ENCODE measurements at regions not wholly inside any gene's neighbourhood (a gene's known extent, or its start where the extent isn't known, plus 50 kb on each side); places are given as distances from the start of the nearest gene placed in this dataset.

DNA sequence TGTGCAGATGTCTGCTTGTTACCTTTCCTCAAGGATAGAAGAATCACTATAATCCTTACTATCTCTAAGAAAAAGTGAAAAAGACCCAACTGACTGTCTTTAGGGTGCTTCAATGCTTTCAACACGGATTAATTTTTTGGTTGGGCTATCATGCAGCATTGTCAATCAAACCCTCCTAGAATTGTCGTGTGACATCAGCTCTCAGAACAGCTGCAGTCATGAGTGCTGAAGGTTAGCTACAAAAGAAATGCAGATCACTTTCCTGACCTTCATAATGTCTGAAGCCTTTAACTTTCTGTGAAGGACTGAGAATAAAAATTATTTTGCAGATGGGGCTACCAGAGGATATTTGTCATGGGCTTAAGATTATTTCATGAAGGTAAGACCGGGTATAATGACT lies 107.9 kb upstream of the EFNA5 start:
- POLR2A ChIA-PET = no interaction called here
- TF ChIP-seq, protein P1, sequence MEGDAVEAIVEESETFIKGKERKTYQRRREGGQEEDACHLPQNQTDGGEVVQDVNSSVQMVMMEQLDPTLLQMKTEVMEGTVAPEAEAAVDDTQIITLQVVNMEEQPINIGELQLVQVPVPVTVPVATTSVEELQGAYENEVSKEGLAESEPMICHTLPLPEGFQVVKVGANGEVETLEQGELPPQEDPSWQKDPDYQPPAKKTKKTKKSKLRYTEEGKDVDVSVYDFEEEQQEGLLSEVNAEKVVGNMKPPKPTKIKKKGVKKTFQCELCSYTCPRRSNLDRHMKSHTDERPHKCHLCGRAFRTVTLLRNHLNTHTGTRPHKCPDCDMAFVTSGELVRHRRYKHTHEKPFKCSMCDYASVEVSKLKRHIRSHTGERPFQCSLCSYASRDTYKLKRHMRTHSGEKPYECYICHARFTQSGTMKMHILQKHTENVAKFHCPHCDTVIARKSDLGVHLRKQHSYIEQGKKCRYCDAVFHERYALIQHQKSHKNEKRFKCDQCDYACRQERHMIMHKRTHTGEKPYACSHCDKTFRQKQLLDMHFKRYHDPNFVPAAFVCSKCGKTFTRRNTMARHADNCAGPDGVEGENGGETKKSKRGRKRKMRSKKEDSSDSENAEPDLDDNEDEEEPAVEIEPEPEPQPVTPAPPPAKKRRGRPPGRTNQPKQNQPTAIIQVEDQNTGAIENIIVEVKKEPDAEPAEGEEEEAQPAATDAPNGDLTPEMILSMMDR (IDR thresholded peaks at IDR 0.05; ENCODE audit: insufficient read depth in 1 of 2, low read depth in 1 of 2, low read length in 1 of 2, severe bottlenecking in 1 of 2, unreplicated experiment in 1 of 2) = no peak
- Mint-ChIP-seq H3K9me3 (ENCODE audit: unreplicated experiment) (peaks cover 16% of the 10 kb centered on the region), H3K36me3 (ENCODE audit: insufficient read depth, unreplicated experiment) (no peaks in the 10 kb centered on the region), H3K4me3 (ENCODE audit: unreplicated experiment) (no peak overlapping the region), H3K4me1 (ENCODE audit: low read depth, unreplicated experiment) (peaks cover 14% of the 10 kb centered on the region), H3K27ac (ENCODE audit: unreplicated experiment) (no peak overlapping the region), H3K27me3 (ENCODE audit: insufficient read depth, unreplicated experiment) (peaks cover 16% of the 10 kb centered on the region)
- Histone ChIP-seq H3K36me3 (ENCODE audit: control insufficient read depth, insufficient read depth, low read length) (no peaks in the 10 kb centered on the region), H3K4me3 (ENCODE audit: low read depth, low read length) (no peak overlapping the region), H3K9me3 (no peaks in the 10 kb centered on the region), H3K27me3 (replicated peaks; ENCODE audit: control insufficient read depth, insufficient read depth, low read length) (no peaks in the 10 kb centered on the region), H3K4me1 (peaks cover 15% of the 10 kb centered on the region)
- no peak for DNase-seq
- no TSS peak for BruUV-seq (replicated peaks)
- intact Hi-C loops (cut with micrococcal nuclease; ENCODE audit: unreplicated experiment) = no loop called here
- CTCF ChIA-PET = no interaction called here

DNA sequence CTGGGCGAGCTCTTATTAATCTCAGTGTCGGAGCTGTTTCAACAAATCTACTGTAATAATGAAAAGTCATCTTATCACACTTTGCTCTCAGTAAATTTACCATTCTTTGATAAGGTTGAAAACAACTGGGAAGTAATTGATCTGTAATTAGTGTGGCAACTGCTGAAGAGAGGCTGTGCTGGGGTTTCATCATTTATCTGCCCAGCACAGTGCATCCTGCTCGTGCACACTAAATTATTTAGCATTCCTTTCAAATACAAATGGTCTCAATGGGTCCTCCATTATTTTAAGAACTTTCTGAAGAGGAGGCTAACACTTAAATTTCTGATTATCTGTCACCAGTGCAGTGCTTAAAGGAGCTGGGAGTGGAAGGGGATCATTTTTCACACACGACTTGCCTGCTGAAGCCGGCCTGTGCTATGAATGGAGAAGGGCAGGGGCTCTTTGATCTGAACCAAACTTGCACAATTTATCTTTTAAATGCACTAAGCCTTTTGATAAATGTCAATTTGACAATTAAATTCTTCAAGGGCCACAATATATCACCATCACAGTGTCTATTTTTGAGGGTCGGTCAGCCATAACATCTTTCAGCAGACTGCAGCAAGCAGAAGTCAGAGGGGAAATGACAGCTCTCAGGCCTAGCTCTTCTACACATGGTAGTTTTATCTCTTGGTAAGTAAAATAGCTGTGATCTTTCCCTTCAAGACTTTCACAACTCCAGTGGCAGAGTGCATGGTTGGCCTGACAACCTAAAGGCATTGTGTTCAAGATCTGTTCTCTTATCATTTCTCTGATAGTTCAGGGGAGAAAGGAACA lies 106.4 kb upstream of the EFNA5 start:
- Histone ChIP-seq H3K4me1 (no peaks in the 10 kb centered on the region), H3K36me3 (ENCODE audit: control insufficient read depth, insufficient read depth, low read length) (no peaks in the 10 kb centered on the region), H3K9me3 (no peaks in the 10 kb centered on the region), H3K27me3 (replicated peaks; ENCODE audit: control insufficient read depth, insufficient read depth, low read length) (no peaks in the 10 kb centered on the region), H3K4me3 (ENCODE audit: low read depth, low read length) (no peak overlapping the region)
- Mint-ChIP-seq H3K27ac (ENCODE audit: unreplicated experiment) (no peak overlapping the region), H3K4me3 (ENCODE audit: unreplicated experiment) (no peak overlapping the region), H3K27me3 (ENCODE audit: insufficient read depth, unreplicated experiment) (peaks cover 16% of the 10 kb centered on the region), H3K4me1 (ENCODE audit: low read depth, unreplicated experiment) (no peaks in the 10 kb centered on the region), H3K36me3 (ENCODE audit: insufficient read depth, unreplicated experiment) (no peaks in the 10 kb centered on the region), H3K9me3 (ENCODE audit: unreplicated experiment) (peaks cover 16% of the 10 kb centered on the region)
- intact Hi-C loops (cut with micrococcal nuclease; ENCODE audit: unreplicated experiment) = no loop called here
- POLR2A ChIA-PET = interaction anchor here (0.6 kb wide), 1 partner anchor 11 kb away, joined by 7 read pairs; no protein-coding TSS in a partner anchor
- TF ChIP-seq, protein P1 (IDR thresholded peaks at IDR 0.05; ENCODE audit: insufficient read depth in 1 of 2, low read depth in 1 of 2, low read length in 1 of 2, severe bottlenecking in 1 of 2, unreplicated experiment in 1 of 2) = no peak
- CTCF ChIA-PET = no interaction called here
- no peak for DNase-seq
- no TSS peak for BruUV-seq (replicated peaks)

DNA sequence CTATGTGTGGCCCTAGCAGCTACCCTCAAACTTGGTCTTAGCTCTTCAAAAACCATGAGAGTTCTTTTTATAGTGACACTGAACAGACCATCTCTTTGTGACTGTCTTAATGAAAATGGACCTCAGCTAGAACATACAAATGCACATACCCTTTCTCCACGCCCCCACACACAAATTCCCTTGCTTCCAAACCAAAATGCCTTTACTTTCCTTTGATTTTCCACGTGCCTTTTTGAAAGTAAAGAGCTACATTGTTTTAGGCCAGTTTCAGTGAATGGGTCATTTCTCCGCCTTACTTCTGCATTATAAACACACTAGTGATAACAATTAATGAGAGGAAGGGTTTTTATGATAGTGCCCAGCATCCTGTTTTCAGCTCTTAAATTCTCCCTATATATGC lies 105.8 kb upstream of the EFNA5 start:
- Histone ChIP-seq H3K27me3 (replicated peaks; ENCODE audit: control insufficient read depth, insufficient read depth, low read length) (no peaks in the 10 kb centered on the region), H3K9me3 (no peaks in the 10 kb centered on the region), H3K4me1 (no peaks in the 10 kb centered on the region), H3K36me3 (ENCODE audit: control insufficient read depth, insufficient read depth, low read length) (no peaks in the 10 kb centered on the region), H3K4me3 (ENCODE audit: low read depth, low read length) (no peak overlapping the region)
- Mint-ChIP-seq H3K27ac (ENCODE audit: unreplicated experiment) (no peak overlapping the region), H3K27me3 (ENCODE audit: insufficient read depth, unreplicated experiment) (peaks cover 16% of the 10 kb centered on the region), H3K4me1 (ENCODE audit: low read depth, unreplicated experiment) (no peaks in the 10 kb centered on the region), H3K9me3 (ENCODE audit: unreplicated experiment) (peaks cover 16% of the 10 kb centered on the region), H3K4me3 (ENCODE audit: unreplicated experiment) (no peak overlapping the region), H3K36me3 (ENCODE audit: insufficient read depth, unreplicated experiment) (no peaks in the 10 kb centered on the region)
- ChIA-PET POLR2A (interaction anchor here (0.6 kb wide), 1 partner anchor 10 kb away, joined by 7 read pairs; no protein-coding TSS in a partner anchor), CTCF (no interaction called here)
- DNase-seq = no peak
- BruUV-seq (replicated peaks) = no TSS peak
- intact Hi-C loops (cut with micrococcal nuclease; ENCODE audit: unreplicated experiment) = no loop called here
- TF ChIP-seq, protein P1 (IDR thresholded peaks at IDR 0.05; ENCODE audit: insufficient read depth in 1 of 2, low read depth in 1 of 2, low read length in 1 of 2, severe bottlenecking in 1 of 2, unreplicated experiment in 1 of 2) = no peak

Measured in Caco-2 (cell line).